ENCODE measurements at regions not wholly inside any gene's neighbourhood (a gene's known extent, or its start where the extent isn't known, plus 50 kb on each side); places are given as distances from the start of the nearest gene placed in this dataset.

- no peak for TF ChIP-seq EZH2 (IDR thresholded peaks at IDR 0.05; ENCODE audit: insufficient read depth, low read length)
- TF ChIP-seq CTCF (IDR thresholded peaks at IDR 0.05; ENCODE audit: insufficient read depth, low read depth, low read length), result no peak
- Mint-ChIP-seq H3K9me3 (ENCODE audit: unreplicated experiment) (no peaks in the 10 kb centered on the region), H3K4me1 (ENCODE audit: low read depth, unreplicated experiment) (peaks cover 6% of the 10 kb centered on the region), H3K27me3 (ENCODE audit: low read depth, unreplicated experiment) (no peaks in the 10 kb centered on the region), H3K27ac (ENCODE audit: unreplicated experiment) (no peak overlapping the region), H3K4me3 (ENCODE audit: unreplicated experiment) (no peak overlapping the region), H3K36me3 (ENCODE audit: low read depth, unreplicated experiment) (no peaks in the 10 kb centered on the region)
- no peaks in the 10 kb centered on the region for H3K4me1 ChIP-seq (ENCODE audit: insufficient read depth, low read length)
- no peak overlapping the region for H3K4me3 ChIP-seq (ENCODE audit: insufficient read depth, low read depth, low read length)
- no peaks in the 10 kb centered on the region for H3K27me3 ChIP-seq (ENCODE audit: insufficient read depth, low read length)
- FAIRE-seq, result no peak
- no peak overlapping the region for H3K27ac ChIP-seq (ENCODE audit: low read depth, low read length)
- no peak overlapping the region for H3K9ac ChIP-seq (ENCODE audit: low read length)
- H3K4me2 ChIP-seq (ENCODE audit: low read length), result no peak overlapping the region
- H3K9me3 ChIP-seq (ENCODE audit: insufficient read depth, low read depth, low read length), result no peaks in the 10 kb centered on the region
- DNase-seq (ENCODE audit: low read depth), result no peak
- no peaks in the 10 kb centered on the region for H4K20me1 ChIP-seq (ENCODE audit: insufficient read depth, low read length)
- no peak overlapping the region for H2AFZ ChIP-seq (ENCODE audit: low read depth, low read length)
- H3K36me3 ChIP-seq (ENCODE audit: insufficient read depth, low read length), result no peaks in the 10 kb centered on the region
- no peaks in the 10 kb centered on the region for H3K79me2 ChIP-seq (ENCODE audit: insufficient read depth, low read length)
These were observed 229.3 kb upstream of the MCTP2 start for GRCh38 chr15:94002041-94002440.

- H3K36me3 Mint-ChIP-seq (ENCODE audit: low read depth, unreplicated experiment), result no peaks in the 10 kb centered on the region
- peaks cover 3% of the 10 kb centered on the region for H3K27me3 ChIP-seq (ENCODE audit: insufficient read depth, low read length)
- no peak overlapping the region for H3K4me2 ChIP-seq (ENCODE audit: low read length)
- H2AFZ ChIP-seq (ENCODE audit: low read depth, low read length), result no peak overlapping the region
- no peaks in the 10 kb centered on the region for H3K27me3 Mint-ChIP-seq (ENCODE audit: low read depth, unreplicated experiment)
- H3K27ac Mint-ChIP-seq (ENCODE audit: unreplicated experiment), result no peak overlapping the region
- H3K4me3 Mint-ChIP-seq (ENCODE audit: unreplicated experiment), result no peak overlapping the region
- H3K27ac ChIP-seq (ENCODE audit: low read depth, low read length), result no peak overlapping the region
- H3K9me3 Mint-ChIP-seq (ENCODE audit: unreplicated experiment), result no peaks in the 10 kb centered on the region
- no peak overlapping the region for H3K4me3 ChIP-seq (ENCODE audit: insufficient read depth, low read depth, low read length)
- no peaks in the 10 kb centered on the region for H3K9me3 ChIP-seq (ENCODE audit: insufficient read depth, low read depth, low read length)
- no peaks in the 10 kb centered on the region for H3K79me2 ChIP-seq (ENCODE audit: insufficient read depth, low read length)
- no peaks in the 10 kb centered on the region for H3K4me1 ChIP-seq (ENCODE audit: insufficient read depth, low read length)
- H3K9ac ChIP-seq (ENCODE audit: low read length), result no peak overlapping the region
- TF ChIP-seq EZH2 (IDR thresholded peaks at IDR 0.05; ENCODE audit: insufficient read depth, low read length) (no peak), CTCF (IDR thresholded peaks at IDR 0.05; ENCODE audit: insufficient read depth, low read depth, low read length) (no peak)
- peaks cover 6% of the 10 kb centered on the region for H3K4me1 Mint-ChIP-seq (ENCODE audit: low read depth, unreplicated experiment)
- DNase-seq (ENCODE audit: low read depth), result no peak
- no peaks in the 10 kb centered on the region for H3K36me3 ChIP-seq (ENCODE audit: insufficient read depth, low read length)
- no peak for FAIRE-seq
- no peaks in the 10 kb centered on the region for H4K20me1 ChIP-seq (ENCODE audit: insufficient read depth, low read length)
These were observed 230.0 kb upstream of the MCTP2 start for GRCh38 chr15:94001255-94001801.

- Mint-ChIP-seq H3K4me3 (ENCODE audit: unreplicated experiment) (no peak overlapping the region), H3K27ac (ENCODE audit: unreplicated experiment) (no peak overlapping the region), H3K4me1 (ENCODE audit: low read depth, unreplicated experiment) (peaks cover 6% of the 10 kb centered on the region), H3K27me3 (ENCODE audit: low read depth, unreplicated experiment) (no peaks in the 10 kb centered on the region), H3K9me3 (ENCODE audit: unreplicated experiment) (no peaks in the 10 kb centered on the region), H3K36me3 (ENCODE audit: low read depth, unreplicated experiment) (no peaks in the 10 kb centered on the region)
- no peak overlapping the region for H3K27ac ChIP-seq (ENCODE audit: low read depth, low read length)
- H4K20me1 ChIP-seq (ENCODE audit: insufficient read depth, low read length), result no peaks in the 10 kb centered on the region
- TF ChIP-seq EZH2 (IDR thresholded peaks at IDR 0.05; ENCODE audit: insufficient read depth, low read length) (no peak), CTCF (IDR thresholded peaks at IDR 0.05; ENCODE audit: insufficient read depth, low read depth, low read length) (no peak)
- no peak overlapping the region for H3K9ac ChIP-seq (ENCODE audit: low read length)
- peaks cover 3% of the 10 kb centered on the region for H3K27me3 ChIP-seq (ENCODE audit: insufficient read depth, low read length)
- no peaks in the 10 kb centered on the region for H3K36me3 ChIP-seq (ENCODE audit: insufficient read depth, low read length)
- H3K4me3 ChIP-seq (ENCODE audit: insufficient read depth, low read depth, low read length), result no peak overlapping the region
- DNase-seq (ENCODE audit: low read depth) (no peak), FAIRE-seq (no peak)
- H3K4me1 ChIP-seq (ENCODE audit: insufficient read depth, low read length), result no peaks in the 10 kb centered on the region
- H2AFZ ChIP-seq (ENCODE audit: low read depth, low read length), result no peak overlapping the region
- H3K9me3 ChIP-seq (ENCODE audit: insufficient read depth, low read depth, low read length), result no peaks in the 10 kb centered on the region
- H3K4me2 ChIP-seq (ENCODE audit: low read length), result no peak overlapping the region
- H3K79me2 ChIP-seq (ENCODE audit: insufficient read depth, low read length), result no peaks in the 10 kb centered on the region
These were observed 230.8 kb upstream of the MCTP2 start for GRCh38 chr15:94000606-94001005.
